HG02970 (cell line): ENCODE measurements at regions not wholly inside any gene's neighbourhood (a gene's known extent, or its start where the extent isn't known, plus 50 kb on each side); places are given as distances from the start of the nearest gene placed in this dataset.

ENCODE experiments used
- ATAC-seq: cut with Tn5 transposase; IDR thresholded peaks from one replicate; pipeline ENCODE4 v1.9.1; 2021; ENCODE audit warnings: mild to moderate bottlenecking, moderate library complexity, moderate number of reproducible peaks; ENCODE audit not compliant: unreplicated experiment, low FRiP score

DNA sequence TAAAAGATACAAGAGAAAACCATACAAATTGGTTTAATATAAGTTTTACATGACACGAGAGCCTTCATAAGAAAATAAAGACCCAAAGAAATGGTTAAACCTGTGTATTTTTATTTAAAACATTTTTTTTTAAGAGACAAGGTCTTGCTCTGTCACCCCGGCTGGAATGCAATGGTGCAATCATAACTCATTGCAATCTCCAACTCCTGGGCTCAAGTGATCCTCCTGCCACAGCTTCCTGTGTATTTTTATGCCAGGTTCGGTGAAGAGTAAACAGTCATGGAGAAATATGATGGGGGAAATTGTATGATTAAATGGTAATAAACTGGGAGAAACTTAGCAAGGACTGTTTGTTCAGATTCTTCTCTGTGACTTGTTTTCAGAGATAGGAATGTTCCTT, 441.0 kb downstream of the TUSC7 start:
- no peak for ATAC-seq

DNA sequence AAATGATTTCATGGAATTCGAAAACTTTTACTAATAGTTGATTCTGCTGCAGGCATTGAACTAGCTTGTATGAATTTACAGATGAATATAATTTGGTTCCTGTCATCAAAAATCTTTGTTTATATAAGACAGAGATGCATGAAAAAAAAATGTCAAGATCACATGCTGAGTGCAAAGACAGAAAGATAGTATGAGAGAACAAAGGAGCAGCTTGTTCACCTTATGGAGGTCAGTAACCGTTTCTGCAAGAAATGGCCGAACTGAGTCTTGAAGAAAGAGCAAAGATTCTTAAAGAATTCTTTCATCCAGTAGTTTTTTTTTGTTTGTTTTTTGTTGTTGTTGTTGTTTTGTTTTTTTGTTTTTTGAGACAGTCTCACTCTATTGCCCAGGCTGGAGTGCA, 450.6 kb downstream of the TUSC7 start:
- no peak for ATAC-seq

DNA sequence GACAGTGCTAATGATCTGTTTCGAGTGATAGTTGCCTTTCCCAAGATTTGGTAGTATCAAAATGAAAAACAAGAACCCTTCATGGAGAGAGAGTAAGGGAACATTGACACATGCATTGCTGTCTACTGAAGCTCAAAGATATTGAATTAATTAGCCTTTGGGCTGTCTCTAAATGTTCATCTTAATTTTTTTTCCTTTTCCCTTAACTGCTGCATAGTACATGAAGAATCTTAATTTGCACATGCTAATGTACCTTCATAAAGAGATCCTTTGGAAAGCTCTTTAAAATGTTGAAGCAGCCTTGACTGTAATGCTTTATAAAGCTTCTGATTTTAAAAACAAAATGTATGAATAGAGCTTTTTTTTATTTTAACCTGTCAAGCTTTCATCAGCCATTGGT, 452.2 kb downstream of the TUSC7 start:
- ATAC-seq: no peak

DNA sequence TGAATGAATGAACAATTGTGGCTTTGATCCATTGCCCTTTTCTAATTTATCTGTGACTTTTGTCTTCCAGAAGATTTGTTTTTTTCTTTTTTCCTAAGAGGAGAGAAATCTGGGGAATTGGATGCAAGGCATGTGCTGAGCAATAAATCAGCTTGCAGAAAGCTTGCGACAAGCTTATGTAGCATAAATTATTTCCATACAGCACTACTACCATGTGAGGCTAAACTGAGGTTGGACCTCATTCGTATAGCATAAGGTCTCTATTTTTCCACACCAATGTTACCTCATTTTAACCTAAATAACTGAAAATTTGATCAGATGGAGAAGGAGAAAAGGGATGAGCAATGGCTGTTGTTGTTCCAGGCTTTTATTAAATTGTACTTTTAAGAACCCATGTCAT, 455.6 kb downstream of the TUSC7 start:
- no peak for ATAC-seq

DNA sequence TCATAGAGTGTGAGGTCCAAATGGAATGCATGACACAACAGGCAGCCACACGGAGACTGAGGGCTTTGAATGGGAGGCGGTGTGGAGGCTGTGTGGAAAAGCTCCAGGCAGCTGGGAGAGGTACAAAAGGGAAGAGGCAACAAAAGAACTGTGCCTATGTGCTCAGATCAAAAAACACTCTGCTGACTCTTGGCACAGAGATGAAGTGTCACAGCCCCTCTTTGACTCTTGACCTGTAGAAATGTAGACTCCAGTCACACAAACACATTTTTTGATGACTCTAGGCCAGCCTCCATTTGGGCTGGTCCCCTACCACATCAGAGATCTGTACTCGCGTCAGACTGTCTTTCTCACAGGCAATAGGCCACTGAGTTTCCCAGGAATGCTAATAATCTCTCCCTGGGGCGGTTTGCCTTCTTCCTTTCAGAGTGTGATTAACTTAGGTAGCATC, 456.0 kb downstream of the TUSC7 start:
- ATAC-seq: no peak

DNA sequence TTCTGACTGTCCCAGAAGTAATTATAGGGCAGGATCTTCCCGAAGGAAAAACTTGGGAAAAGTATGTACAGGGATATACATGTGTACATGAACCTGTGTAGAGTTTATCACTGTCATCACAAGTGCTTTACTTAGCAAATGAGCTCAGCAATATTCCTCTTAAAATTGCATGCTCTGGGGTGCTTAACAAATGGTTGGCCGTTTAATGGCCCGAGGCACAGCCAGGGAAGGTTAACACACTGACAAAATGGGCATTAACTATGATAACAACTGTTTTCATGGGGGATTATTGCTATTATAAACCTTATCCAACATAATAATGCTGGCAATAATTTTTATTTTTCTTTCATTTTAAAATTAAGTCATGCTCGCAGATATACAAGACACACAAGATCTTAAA, 459.3 kb downstream of the TUSC7 start:
- no peak for ATAC-seq

DNA sequence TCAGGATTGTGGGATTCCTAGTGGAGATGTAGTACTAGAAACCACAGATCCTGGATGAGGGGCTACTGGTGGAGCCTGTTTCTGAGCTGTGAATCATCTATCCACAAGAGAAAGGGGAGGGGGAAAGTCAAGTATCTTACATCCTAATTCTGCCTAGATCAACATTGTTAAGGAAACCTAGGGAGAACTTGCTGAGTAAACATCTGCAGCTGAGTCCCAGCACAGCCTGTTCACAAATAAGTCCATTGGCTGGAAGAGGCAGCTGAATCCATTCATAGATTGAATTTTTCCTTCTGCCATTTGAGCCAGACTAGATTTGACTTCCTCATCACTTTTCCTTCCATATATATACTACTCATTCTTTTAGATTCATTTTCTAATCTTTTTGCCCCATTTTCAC, 460.5 kb downstream of the TUSC7 start:
- no peak for ATAC-seq

DNA sequence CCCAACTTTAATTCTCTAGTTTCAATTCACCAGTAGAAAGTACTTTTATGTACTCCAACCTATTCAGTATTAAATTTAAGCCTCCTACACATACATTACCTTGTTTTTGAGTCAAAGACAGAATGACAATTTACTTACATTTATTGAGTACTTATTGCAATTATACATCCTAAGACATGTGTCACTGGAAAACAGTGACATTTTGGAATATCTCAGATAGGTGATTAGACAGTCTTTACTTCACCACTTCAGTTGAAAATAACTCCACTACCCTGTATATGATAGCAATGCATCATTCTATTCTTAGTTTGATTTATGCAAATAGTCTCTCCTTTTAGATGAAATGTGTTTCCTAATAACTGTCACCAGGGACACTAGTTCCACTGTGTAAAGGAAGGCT, 461.5 kb downstream of the TUSC7 start:
- ATAC-seq: no peak

DNA sequence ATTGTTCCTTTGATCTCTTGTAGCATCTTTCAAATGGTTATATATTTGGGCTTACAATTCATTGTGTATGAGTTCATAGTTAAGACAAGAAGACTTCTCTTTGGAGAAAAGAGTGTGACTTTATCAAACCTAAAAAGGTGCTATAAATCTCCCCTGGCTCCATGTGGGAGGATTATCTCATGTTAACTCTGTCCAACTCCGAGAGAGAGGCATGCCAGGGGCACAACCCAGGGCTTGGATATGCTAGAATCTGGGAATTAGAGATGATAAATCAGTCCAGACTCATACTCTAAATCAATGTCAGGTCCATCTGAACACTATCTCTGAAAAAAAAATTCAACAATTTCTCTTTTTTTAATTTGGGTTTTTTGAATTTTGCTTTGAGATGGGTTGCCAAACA, 462.8 kb downstream of the TUSC7 start:
- no peak for ATAC-seq

DNA sequence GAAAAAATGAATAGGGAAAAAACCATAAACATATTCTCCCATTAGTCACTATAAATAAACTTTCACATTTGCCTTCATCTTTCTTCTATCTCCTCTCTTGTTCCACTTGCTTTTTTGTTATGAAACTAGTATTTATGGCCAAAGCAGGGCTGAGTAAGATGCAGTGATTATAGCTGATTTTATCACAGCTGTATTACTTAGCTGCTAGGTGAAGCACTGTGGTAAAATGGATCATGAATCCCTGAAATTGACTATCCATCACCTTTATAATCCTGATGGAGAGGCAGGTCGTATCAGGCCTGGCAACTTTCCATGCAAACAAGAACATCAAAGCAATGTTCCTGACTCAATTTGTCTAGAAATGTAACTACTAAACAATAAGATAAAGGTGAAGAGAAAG, 471.6 kb downstream of the TUSC7 start:
- no peak for ATAC-seq

DNA sequence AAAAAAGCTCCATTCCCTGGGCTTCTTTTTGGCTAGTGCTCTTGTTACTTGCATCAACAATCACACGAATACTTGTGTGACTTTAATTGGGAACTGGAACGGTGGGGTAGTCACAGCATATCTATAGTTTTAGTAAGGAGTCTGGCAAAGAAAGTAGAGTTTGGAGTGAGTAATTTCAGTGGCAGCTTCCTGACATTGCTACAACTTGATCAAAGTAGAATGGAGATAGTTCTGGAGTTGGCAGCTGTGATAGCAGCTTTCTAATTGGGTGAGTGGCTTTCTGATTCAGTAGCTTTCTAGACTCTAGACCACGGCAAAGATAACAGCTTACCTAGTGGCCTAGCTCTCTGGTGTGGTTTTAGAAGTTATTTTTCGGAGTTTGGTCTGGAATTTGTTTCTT, 475.0 kb downstream of the TUSC7 start:
- no peak for ATAC-seq

DNA sequence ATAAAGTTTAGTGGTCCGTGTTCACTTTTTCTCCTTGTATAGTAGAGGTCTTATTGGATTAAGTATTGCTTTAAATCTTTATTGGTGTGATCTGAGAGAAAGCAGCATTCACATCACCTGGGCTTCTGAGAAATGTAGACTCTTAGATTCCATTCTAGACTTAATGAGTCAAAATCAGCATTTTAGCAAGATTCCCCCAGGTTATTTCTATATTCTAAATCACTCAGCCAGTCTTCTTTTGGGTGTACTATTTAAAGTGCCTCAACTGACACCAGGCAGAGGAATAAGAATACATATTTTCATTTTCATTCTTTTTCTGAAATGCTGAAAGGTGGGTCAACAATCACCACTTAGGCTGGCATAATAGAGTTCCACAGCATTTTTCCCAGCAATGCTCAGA, 481.7 kb downstream of the TUSC7 start:
- no peak for ATAC-seq

DNA sequence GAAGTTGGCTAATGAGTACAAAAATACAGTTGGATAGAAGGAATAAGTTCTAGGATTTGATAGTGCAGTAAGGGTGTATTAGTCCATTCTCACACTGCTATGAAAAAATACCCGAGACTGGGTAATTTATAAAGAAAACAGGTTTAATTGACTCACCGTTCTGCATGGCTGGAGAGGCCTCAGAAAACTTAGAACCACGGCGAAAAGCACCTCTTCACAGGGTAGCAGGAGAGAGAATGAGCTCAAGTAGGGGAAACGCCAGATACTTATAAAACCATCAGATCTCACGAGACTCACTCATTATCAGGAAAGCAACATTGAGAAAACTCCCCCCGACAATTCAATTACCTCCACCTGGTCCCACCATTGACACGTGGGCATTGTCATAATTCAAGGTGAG, 483.3 kb downstream of the TUSC7 start:
- no peak for ATAC-seq

DNA sequence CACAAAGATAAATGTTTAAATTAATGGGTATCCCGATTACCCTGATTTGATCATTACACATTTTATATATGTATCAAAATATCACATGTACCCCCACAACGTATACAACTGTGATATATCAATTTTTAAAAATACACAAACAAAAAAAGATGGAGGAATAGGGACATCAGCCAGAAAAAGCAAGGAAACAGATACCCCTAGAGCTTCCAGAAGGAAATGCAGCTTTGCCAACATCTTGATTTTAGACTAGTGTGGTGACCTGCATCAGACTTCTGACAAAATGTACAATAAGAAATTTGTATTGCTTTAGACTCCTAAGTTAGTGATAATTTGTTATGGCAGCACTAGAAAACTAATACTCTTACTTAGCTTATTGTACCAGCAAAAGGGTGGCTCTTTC, 483.8 kb downstream of the TUSC7 start:
- no peak for ATAC-seq

DNA sequence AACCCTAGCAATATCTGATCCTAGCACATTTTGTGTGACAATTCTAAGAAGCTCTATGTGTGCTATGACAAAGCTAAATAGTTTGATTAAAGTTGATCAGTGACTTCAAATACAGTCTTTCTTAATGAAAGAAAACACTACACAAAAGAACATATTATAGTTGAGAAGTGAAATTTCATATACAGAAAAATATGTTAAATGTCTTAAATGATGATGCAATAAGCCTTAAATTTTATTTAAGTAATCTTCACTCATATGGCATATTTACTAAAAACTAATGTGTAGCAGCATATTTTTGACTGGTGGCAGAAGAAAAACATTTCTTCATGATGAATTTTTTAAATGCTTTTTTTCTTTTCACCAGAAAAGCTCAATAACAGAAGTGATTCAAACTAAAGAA, 485.5 kb downstream of the TUSC7 start:
- ATAC-seq: no peak

DNA sequence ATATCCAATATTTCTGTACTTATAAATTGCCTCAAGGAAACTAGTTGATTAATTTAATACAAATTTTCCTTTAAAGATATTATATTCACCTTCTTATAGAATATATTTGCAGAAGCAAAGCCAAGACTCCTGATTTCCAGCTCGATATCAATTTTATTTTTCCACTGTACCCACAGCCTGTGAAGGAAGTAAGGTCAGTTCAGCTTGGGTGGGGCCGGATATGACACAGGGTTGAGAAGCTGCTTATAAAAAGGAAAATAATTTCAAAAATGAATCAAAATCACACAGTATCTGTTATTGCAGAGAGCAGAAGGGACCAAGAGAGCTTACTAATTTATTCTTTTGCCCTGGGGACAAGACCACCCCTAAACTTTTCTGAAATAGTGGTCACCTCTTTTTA, 491.4 kb downstream of the TUSC7 start:
- ATAC-seq: no peak

DNA sequence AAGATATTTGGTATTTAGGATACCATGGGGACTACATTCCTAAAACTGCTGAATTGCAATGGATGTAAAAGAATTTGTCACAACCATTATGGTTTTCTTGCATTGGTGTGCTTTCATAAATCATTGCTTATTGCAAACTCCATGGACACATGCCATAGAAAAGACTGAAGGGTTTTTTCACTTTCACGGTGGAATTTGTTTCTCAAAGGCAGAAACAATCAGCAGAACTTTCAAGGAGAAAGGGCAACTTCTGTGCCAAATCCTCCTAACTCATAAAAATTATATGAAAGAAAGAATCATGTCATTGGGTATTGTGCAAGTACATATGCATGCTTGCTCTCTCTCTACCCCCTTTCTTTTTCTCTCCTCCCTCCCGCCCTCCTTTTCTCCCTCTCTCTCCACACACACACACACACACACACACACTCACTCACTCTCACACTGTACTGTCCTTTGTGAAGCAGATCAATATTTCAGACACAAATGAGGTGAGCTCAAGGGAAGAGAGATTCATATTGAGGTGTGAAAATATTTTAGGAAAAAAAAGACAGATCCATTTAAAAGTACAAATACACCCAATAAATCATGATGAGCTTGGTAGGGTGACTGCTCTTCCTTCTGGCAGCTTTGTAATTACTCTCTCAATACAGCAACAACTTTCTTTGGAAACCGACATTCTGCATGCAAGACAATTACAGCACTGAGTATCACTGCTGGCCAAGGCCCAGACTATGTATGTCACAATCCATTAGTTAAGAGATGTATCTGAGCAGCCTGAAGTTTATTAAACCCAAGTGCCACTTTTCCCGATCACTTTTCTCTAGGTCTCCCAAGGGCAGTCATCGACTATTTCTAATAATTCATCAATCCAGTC, 492.6 kb downstream of the TUSC7 start:
- ATAC-seq: no peak

DNA sequence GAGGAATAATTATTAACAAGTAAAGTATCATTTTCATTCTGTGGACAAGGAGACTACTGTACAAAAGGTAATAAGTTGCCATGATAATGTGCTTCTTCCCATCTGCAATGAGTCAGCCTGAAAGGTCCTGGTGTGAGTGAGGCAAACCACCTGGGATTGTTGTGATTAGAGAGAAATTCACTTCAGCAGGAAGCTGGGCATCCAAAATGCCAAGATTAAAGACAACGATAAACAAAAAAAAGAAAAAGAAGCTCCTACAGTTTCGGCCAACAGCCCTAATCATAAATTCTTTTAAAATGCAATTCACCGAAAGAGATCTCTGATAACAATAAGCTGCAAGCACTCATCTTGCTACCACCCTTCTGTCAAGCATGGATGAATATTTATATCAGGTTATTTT, 507.8 kb downstream of the TUSC7 start:
- no peak for ATAC-seq

DNA sequence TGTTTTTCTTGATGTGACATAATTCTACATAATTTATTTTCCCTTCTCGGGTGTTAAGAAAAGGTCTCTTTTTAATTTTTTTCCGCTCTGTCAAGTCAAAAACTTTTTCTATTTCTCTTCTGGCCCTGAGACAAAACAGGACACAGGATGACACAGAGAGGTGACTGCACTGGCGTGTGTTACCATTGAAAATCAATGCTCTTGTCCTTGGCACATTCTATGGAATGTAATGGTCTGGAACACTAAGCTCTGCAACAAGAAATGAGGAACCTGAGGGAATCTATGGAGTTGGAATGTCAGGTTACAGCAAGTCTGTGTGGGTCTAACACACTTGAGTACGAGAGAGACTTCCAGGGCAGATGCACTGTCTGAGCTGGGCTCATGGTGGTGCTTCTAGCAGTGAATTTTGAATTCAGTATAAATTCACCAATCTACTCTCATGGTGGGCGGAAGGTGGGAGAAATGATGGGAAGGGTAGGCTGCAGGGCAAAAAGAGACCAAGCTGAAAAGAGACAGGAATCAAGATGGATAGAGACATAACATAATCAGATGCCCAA, 508.3 kb downstream of the TUSC7 start:
- ATAC-seq: no peak

DNA sequence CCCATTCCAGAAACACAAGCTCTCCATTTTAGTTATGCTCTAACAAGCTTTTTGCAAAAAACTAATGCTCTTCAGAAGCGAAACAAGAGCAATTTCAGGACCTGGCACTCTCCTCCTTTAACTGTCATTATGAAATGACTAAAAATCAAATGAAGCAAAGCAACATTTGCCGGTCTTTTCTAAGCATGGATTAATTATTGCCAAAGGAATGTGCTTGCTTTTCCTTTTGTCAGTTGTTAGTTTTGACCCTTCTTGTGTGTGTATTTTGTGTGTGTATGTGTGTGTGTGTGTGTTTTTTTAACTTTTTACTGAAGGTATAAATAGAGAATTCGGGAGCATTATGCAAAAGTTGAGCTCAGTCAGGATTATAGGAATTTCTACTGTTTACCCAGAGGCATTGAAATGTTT, 509.1 kb downstream of the TUSC7 start:
- ATAC-seq: no peak

DNA sequence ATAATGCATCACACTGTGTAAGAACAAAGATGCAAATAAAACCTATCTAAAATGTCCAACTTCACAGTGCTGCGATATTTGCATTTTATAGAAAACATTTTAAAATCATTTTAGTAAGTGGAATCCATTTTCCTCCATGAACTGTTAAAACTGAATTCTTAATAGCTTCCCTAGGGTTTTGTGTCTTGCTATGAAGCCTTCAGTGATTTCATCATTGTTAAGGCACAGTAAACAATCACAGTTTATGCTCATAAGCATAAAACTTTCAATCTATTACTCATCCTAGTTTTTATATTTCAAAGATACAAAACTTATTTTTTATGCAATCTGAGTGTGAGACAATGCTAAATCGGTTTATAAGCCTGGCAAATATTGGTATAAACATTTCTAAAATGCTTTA, 509.7 kb downstream of the TUSC7 start:
- no peak for ATAC-seq

DNA sequence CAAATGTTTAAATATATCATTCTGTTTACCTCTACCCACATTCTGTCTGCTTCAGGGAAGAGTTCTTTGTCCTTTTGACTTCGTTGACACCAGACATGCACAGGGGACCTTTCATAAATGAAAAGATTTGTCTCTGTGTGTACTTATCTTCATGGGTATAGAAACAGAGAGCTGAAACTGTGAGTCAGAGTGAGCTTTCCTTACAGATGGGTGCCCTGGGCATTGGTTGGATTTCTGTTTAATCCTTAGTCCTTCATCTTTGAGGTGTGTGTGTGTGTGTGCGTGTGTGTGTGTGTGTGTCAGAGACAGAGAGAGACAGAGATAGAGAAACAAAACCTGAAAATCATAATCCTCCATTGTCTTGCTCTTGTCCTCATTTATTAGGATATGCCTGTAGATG, 517.4 kb downstream of the TUSC7 start:
- ATAC-seq: no peak
